ENCODE measurements at regions not wholly inside any gene's neighbourhood (a gene's known extent, or its start where the extent isn't known, plus 50 kb on each side); places are given as distances from the start of the nearest gene placed in this dataset.
"Not testable (repeated sequence)": the region's sequence is repeated elsewhere in the genome, so short reads cannot be mapped to it uniquely, and the experiment has no call there.

GRCh38 chr12:67042697-67043131, 226.4 kb upstream of the CAND1 start:
- no peak for DNase-seq

GRCh38 chr12:67043771-67044170, 225.4 kb upstream of the CAND1 start:
- DNase-seq: no peak

DNA sequence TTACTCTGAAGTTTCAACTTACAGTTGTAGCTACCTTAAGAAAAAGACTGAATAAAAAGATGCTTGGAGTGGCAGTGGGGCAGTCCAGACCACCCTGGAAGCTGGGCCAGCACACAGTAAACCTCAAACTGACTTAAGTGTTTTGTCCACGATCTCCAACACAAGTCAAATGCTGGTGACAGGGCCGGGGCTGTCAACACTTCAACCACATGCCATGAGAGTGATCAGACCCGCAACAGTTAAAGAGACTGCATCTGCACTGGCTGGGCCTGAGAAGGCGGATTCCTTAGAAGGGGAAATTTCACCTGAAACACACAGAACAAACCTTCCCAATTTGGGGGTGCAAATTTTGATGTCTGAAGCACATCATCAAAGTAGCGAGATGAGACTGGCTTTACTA, 223.5 kb upstream of the CAND1 start:
- no peak for DNase-seq

- no peak for DNase-seq
These were observed 223.1 kb upstream of the CAND1 start for GRCh38 chr12:67046062-67046461.

GRCh38 chr12:67047634-67048033, 221.5 kb upstream of the CAND1 start:
- no peak for DNase-seq

- DNase-seq: no peak
These were observed 220.8 kb upstream of the CAND1 start for GRCh38 chr12:67048371-67048770.

DNA sequence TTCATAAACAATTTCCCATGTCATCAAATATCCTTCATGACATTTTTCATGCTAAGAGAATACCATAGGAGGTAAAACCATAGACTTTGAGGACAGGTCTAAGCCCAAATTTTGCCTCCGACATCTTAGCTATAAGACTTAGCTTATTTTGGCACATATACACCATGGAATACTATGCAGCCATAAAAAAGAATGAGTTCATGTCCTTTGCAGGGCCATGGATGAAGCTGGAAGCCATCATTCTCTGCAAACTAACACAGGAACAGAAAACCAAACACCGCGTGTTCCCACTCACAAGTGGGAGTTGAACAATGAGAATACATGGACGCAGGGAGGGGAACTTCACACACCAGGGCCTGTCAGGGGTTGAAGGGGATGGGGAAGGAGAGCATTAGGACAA, 220.0 kb upstream of the CAND1 start:
- DNase-seq: not testable (repeated sequence)

DNA sequence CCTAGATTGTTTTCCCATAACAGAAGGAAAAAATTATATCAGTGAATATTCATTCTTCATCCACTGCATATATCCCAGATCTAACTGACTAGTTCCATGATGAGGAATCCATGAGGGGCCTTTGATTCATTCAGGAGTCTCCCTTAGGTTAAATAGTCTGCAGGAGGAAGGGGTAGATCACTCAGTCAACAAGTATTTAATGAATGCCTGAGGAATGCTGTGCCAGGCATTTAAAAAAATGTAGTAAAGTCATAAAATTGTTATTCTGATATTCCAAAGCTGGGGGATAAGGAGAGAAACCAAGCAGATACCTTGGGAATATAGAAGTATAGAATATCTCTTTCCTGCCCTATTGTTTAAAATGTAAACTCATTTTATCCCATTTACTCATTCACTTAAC, 216.2 kb upstream of the CAND1 start:
- DNase-seq: no peak

DNA sequence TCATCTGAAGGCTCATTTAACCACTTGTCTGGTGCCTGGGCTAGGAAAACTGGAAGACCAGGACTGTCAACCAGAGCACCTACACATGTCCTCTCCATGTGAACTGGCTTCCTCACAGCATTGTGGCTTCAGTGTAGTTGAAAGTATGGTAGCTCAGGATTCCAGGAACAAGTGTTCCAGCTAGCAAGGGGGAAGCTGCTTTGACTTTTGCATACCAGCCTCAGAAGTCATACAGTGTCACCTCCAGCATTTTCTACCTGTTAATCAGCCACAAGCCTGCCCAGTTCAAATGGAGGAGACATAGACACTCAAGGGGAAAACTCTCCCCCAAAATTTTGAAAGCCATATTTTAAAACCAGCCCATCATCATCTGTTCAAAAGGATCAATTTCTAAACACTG, 212.8 kb upstream of the CAND1 start:
- DNase-seq: no peak

DNA sequence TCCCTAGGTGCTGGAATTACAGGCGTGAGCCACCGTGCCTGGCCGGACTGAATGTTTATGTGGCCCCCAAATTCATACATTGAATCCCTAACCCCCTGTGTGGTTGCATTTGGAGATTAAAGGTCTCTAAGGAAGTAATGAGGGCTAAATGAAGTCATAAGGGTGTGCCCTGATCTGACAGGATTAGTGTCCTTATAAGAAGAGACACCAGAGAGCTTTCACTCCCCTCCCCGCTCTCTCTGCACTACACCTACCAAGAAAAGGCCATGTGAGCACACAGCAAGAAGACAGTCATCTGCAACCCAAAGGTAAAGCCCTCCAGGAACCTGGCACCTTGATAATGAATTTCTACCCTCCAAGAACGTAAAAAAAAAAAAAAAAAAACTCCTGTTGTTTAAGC, 212.1 kb upstream of the CAND1 start:
- DNase-seq: no peak

DNA sequence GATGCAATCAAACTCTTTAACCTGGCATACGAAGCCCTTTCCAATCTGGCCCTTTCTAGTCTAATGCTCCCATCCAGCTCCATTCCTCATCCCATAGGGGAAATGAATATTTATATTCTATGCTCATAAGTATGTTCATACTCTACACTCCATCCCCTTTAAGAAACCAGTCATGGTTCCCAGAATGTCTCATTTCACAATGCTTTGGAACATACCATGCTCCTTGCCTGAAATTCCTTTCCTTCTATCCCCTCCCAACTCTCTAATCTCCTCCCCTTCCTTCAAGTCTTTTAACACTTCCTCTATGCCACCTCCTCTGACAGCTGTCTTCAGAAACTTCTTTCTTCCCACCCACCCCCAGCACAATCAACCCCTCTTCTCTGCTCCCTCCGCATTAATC, 207.0 kb upstream of the CAND1 start:
- DNase-seq: no peak

- DNase-seq: no peak
These were observed 201.5 kb upstream of the CAND1 start for GRCh38 chr12:67067453-67068203.

GRCh38 chr12:67068204-67068731, 200.9 kb upstream of the CAND1 start:
- DNase-seq: no peak

GRCh38 chr12:67068761-67069450, 200.3 kb upstream of the CAND1 start:
- no peak for DNase-seq

DNA sequence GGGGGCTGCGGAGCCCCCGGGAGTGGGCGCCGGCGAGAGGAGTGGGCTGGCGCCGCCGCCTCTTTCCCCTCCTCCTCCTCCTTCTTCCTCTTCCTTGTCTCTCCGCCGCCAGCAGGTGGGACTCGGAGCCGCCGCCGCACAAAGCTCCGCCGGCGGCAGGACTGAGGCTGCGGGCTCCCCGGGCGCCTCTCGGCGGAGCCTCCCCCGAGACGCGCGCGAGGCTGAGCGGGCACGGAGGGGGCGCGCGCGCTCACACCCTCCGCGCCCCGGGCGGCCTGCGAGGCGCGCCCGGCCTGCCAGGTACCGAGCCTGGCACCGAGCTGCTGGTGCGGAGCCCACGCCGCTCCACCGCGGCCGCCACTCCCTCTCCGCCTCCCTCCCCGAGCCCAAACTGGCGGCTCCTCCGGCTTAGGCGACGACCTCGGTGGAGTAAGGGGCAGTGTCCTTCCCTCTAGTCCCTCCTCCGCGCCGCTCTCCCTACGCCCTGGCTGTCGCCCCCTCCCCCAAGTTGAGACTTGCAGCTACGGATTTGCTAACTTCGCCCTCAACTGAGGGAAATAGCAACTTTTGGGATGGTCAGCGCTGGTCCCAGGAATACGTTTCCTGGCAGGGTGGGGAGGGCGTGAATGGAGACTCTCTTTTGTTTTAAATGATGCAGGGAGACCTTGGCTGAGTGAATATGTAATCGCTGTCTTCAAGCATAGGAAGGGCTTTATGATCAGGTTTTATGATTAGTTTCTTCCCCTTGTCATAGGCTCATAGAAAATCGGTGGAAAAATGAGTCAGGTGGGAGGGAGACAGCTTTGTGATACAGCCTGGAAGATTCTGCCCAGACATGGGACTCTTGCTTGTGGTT, 199.5 kb upstream of the CAND1 start:
- DNase-seq: no peak

- DNase-seq: no peak
These were observed 198.9 kb upstream of the CAND1 start for GRCh38 chr12:67070307-67070600.

DNA sequence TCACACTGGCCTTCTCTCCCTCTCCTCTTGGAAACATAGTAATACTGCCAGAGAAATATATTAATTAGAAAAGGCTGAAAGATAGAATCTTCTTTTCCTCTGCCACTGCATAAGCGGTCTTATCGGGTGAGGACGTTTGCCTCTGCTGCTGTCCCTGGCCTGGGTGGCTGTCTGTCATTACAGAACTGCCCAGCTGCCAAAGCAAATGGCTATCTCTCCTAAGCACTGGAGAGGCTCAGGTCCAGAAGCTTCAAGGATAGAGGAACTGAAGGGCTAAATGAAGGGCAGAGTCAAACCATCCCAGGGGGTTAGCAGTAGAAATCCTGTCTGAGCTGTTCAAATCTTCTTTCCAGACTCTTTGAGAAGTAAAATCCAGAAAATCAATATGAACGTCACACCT, 198.6 kb upstream of the CAND1 start:
- DNase-seq: no peak

GRCh38 chr12:67072281-67072680, 196.9 kb upstream of the CAND1 start:
- DNase-seq: not testable (repeated sequence)

- DNase-seq: no peak
These were observed 195.8 kb upstream of the CAND1 start for GRCh38 chr12:67073336-67073735.

- no peak for DNase-seq
These were observed 195.1 kb upstream of the CAND1 start for GRCh38 chr12:67074072-67074471.

DNA sequence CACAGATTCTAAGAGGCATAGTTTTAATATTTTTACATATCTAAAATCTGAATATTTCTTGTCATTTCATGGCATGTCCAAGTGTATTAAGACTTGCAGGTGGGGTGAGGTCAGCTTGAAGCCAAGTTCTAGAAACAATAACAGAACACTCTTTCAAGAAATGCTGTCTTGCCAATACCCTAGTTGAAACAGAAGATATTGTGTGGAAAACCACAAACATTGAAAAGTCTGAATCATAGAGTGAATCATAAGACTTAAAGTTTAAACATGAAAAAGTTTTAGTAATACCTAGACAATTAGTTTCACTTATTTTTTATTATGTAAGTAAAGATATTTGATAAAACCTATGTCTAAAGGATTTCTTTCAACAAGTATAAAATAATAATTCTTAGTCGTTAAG, 191.5 kb upstream of the CAND1 start:
- no peak for DNase-seq

DNA sequence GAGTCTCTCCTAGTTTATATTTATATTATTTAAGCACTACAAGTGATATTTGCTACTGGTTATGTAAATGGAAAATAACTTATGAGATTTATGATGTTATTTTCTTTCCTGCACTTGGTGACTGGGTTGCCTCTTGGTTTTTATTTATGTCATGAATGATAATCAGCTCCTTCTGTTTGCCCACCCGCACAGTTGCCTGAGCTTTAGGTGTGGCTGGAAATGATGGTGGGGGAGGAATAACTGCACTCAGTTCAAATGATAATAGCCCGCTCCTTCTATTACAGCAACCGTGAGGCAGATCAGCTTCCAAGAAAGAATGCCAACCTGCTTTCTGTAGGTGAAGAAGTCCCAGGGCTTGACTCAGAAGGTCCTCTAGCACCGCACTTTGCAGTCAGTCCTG, 190.2 kb upstream of the CAND1 start:
- no peak for DNase-seq

- DNase-seq: no peak
These were observed 188.5 kb upstream of the CAND1 start for GRCh38 chr12:67080637-67081036.

All from skin of body (tissue), 1 donor.